ENCODE measurements at regions not wholly inside any gene's neighbourhood (a gene's known extent, or its start where the extent isn't known, plus 50 kb on each side); places are given as distances from the start of the nearest gene placed in this dataset.

DNA sequence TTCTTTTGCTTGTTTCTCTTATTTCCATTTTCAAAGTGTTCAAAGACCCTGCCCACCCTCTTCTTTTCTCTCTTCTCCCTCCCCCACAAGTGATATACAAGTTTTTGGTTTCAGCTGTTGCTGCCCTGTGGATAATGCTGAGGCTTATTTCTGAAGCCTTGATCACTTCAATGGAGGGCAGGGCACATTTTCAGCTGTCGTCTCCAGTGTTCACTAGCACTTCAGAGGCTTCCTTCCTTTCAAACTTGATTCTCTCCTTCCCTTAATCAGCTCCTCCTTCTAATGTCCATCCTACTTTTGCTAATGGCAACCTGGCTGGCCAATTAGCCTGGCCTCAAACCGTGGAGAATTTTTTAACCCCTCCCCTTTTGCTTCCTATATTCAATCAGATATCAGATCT, 435.7 kb upstream of the RUNX1 start:
- no peak for TF ChIP-seq EZH2 (IDR thresholded peaks at IDR 0.05; ENCODE audit: insufficient read depth, poor library complexity, severe bottlenecking)
- TF ChIP-seq EZH2phosphoT487 (IDR thresholded peaks at IDR 0.05; ENCODE audit: insufficient read depth, low read depth): no peak
